LoVo (cell line): ENCODE measurements at regions not wholly inside any gene's neighbourhood (a gene's known extent, or its start where the extent isn't known, plus 50 kb on each side); places are given as distances from the start of the nearest gene placed in this dataset.
A peak's percentile ranks its signal among the peaks of the same experiment; 100 is the strongest.

Experiments
- DNase-seq: peaks from one replicate; pipeline ENCODE4 v3.0.0-alpha.2; 2016; ENCODE audit warnings: low spot score

- DNase-seq, result no peak
Observed at GRCh38 chr4:108331905-108332632, 163.3 kb upstream of the LEF1 start.

- DNase-seq, result no peak
Observed at GRCh38 chr4:108328383-108328732, 159.6 kb upstream of the LEF1 start.

- DNase-seq, result no peak
Observed at GRCh38 chr4:108327642-108328382, 159.1 kb upstream of the LEF1 start.

- DNase-seq, result no peak
Observed at GRCh38 chr4:108325561-108325960, 156.8 kb upstream of the LEF1 start.

- DNase-seq, result no peak
Observed at GRCh38 chr4:108324450-108324849, 155.7 kb upstream of the LEF1 start.

- no peak for DNase-seq
Observed at GRCh38 chr4:108322497-108322896, 153.8 kb upstream of the LEF1 start.

- DNase-seq, result no peak
Observed at GRCh38 chr4:108320061-108320460, 151.3 kb upstream of the LEF1 start.

- DNase-seq, result no peak
Observed at GRCh38 chr4:108317377-108317776, 148.6 kb upstream of the LEF1 start.

GRCh38 chr4:108315694-108316093 is 147.0 kb upstream of the LEF1 start:
- no peak for DNase-seq

GRCh38 chr4:108314900-108315589 is 146.3 kb upstream of the LEF1 start:
- no peak for DNase-seq

- DNase-seq, result no peak
Observed at GRCh38 chr4:108313546-108314339, 145.0 kb upstream of the LEF1 start.

GRCh38 chr4:108311313-108311712 is 142.6 kb upstream of the LEF1 start:
- DNase-seq, result no peak

- DNase-seq, result peak; percentile 5
Observed at GRCh38 chr4:108303488-108304177, 134.9 kb upstream of the LEF1 start.

GRCh38 chr4:108301545-108302251 is 133.0 kb upstream of the LEF1 start:
- DNase-seq, result no peak

GRCh38 chr4:108297605-108298004 is 128.9 kb upstream of the LEF1 start:
- DNase-seq, result no peak

GRCh38 chr4:108292229-108292628 is 123.5 kb upstream of the LEF1 start:
- no peak for DNase-seq

GRCh38 chr4:108291137-108291536 is 122.4 kb upstream of the LEF1 start:
- no peak for DNase-seq

- no peak for DNase-seq
Observed at GRCh38 chr4:108287834-108288413, 119.2 kb upstream of the LEF1 start.

GRCh38 chr4:108280072-108280471 is 111.3 kb upstream of the LEF1 start:
- DNase-seq, result no peak

- DNase-seq, result no peak
Observed at GRCh38 chr4:108276690-108277089, 108.0 kb upstream of the LEF1 start.

GRCh38 chr4:108272986-108273385 is 104.3 kb upstream of the LEF1 start:
- no peak for DNase-seq
